ENCODE measurements at regions not wholly inside any gene's neighbourhood (a gene's known extent, or its start where the extent isn't known, plus 50 kb on each side); places are given as distances from the start of the nearest gene placed in this dataset.

DNA sequence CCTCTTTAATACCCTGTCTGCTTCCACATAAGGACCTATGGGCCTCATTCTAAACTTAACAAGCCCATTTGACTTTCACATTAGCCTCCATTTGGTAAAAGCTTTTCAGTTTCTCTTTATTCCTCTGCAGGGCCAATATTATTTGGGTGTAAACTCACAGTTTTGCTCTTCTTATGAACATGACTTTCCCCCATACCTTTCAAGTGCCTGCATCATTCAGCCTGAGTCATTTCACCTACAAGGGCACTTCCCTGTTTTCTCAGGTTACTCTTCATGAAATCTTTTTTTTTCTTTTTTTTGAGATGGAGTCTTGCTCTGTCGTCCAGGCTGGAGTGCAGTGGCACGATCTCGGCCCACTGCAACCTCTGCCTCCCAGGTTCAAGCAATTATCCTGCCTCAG, 1258.1 kb upstream of the CELF2 start:
- no peaks in the 10 kb centered on the region for H3K9me3 ChIP-seq (ENCODE audit: control insufficient read depth, insufficient read depth, low read length)
- H3K36me3 ChIP-seq (ENCODE audit: control insufficient read depth, insufficient read depth, low read length) = no peaks in the 10 kb centered on the region
- intact Hi-C loops (cut with micrococcal nuclease) = no loop called here
- WGBS (ENCODE audit: insufficient coverage) = 53% methylated on average over 3 of the region's 3 CpGs
- Mint-ChIP-seq H3K27ac (no peak overlapping the region), H3K4me3 (no peak overlapping the region), H3K27me3 (ENCODE audit: low read depth in 2 of 2) (no peaks in the 10 kb centered on the region), H3K4me1 (no peaks in the 10 kb centered on the region), H3K36me3 (no peaks in the 10 kb centered on the region), H3K9me3 (peaks cover 0 to 2% of the 10 kb centered on the region in 2 donors)
- ATAC-seq (no peak), DNase-seq (no peak)
- no peaks in the 10 kb centered on the region for H3K27me3 ChIP-seq (ENCODE audit: control insufficient read depth, insufficient read depth, low read length)
- H3K4me1 ChIP-seq (ENCODE audit: control insufficient read depth, insufficient read depth, low read length) = no peaks in the 10 kb centered on the region
- no peak overlapping the region for H3K27ac ChIP-seq (ENCODE audit: low read length)
- TF ChIP-seq, protein P1, sequence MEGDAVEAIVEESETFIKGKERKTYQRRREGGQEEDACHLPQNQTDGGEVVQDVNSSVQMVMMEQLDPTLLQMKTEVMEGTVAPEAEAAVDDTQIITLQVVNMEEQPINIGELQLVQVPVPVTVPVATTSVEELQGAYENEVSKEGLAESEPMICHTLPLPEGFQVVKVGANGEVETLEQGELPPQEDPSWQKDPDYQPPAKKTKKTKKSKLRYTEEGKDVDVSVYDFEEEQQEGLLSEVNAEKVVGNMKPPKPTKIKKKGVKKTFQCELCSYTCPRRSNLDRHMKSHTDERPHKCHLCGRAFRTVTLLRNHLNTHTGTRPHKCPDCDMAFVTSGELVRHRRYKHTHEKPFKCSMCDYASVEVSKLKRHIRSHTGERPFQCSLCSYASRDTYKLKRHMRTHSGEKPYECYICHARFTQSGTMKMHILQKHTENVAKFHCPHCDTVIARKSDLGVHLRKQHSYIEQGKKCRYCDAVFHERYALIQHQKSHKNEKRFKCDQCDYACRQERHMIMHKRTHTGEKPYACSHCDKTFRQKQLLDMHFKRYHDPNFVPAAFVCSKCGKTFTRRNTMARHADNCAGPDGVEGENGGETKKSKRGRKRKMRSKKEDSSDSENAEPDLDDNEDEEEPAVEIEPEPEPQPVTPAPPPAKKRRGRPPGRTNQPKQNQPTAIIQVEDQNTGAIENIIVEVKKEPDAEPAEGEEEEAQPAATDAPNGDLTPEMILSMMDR (IDR thresholded peaks at IDR 0.05) = no peak
- no peak overlapping the region for H3K4me3 ChIP-seq (ENCODE audit: low read length)

- Histone ChIP-seq H3K9me3 (ENCODE audit: control insufficient read depth, insufficient read depth, low read length) (no peaks in the 10 kb centered on the region), H3K4me1 (ENCODE audit: control insufficient read depth, insufficient read depth, low read length) (no peaks in the 10 kb centered on the region), H3K36me3 (ENCODE audit: control insufficient read depth, insufficient read depth, low read length) (no peaks in the 10 kb centered on the region), H3K27me3 (ENCODE audit: control insufficient read depth, insufficient read depth, low read length) (no peaks in the 10 kb centered on the region), H3K27ac (ENCODE audit: low read length) (no peak overlapping the region), H3K4me3 (ENCODE audit: low read length) (no peak overlapping the region)
- H3K4me3 Mint-ChIP-seq = no peak overlapping the region
- TF ChIP-seq, protein P1 (IDR thresholded peaks at IDR 0.05) = no peak
- WGBS (ENCODE audit: insufficient coverage) = 91% methylated on average over 6 of the region's 7 CpGs
- H3K27ac Mint-ChIP-seq = no peak overlapping the region
- H3K27me3 Mint-ChIP-seq (ENCODE audit: low read depth in 2 of 2) = no peaks in the 10 kb centered on the region
- no peaks in the 10 kb centered on the region for H3K36me3 Mint-ChIP-seq
- intact Hi-C loops (cut with micrococcal nuclease) = no loop called here
- peaks cover 0 to 2% of the 10 kb centered on the region in 2 donors for H3K9me3 Mint-ChIP-seq
- DNase-seq = no peak
- no peaks in the 10 kb centered on the region for H3K4me1 Mint-ChIP-seq
- ATAC-seq = no peak
Measured at GRCh38 chr10:9762966-9763656, 1254.6 kb upstream of the CELF2 start.

DNA sequence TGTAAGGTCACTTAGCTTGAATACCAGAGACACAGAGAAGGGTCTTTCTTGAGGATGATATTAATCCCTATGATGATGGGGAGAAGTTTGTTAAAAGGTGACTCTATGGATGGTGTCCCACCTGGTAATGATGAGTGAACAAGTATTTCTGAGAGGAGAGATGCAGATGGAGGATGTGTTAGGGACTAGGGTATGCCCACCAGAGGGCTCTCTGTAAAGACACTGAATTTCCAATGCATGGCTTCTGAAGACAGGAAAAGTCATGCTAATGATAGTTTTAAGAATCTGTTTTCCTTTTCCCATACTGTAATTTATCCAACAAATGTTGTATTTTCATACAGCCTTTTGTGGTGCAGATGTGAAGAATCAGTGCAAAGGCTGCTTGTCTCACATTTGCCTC, 1250.9 kb upstream of the CELF2 start:
- H3K9me3 Mint-ChIP-seq = peaks cover 0 to 6% of the 10 kb centered on the region in 2 donors
- H3K4me3 ChIP-seq (ENCODE audit: low read length) = no peak overlapping the region
- H3K4me3 Mint-ChIP-seq = no peak overlapping the region
- no peaks in the 10 kb centered on the region for H3K27me3 Mint-ChIP-seq (ENCODE audit: low read depth in 2 of 2)
- H3K36me3 Mint-ChIP-seq = peaks cover 9% of the 10 kb centered on the region
- H3K27ac ChIP-seq (ENCODE audit: low read length) = no peak overlapping the region
- ATAC-seq (no peak), DNase-seq (no peak)
- no peaks in the 10 kb centered on the region for H3K9me3 ChIP-seq (ENCODE audit: control insufficient read depth, insufficient read depth, low read length)
- H3K27me3 ChIP-seq (ENCODE audit: control insufficient read depth, insufficient read depth, low read length) = no peaks in the 10 kb centered on the region
- H3K27ac Mint-ChIP-seq = no peak overlapping the region
- intact Hi-C loops (cut with micrococcal nuclease) = no loop called here
- H3K36me3 ChIP-seq (ENCODE audit: control insufficient read depth, insufficient read depth, low read length) = no peaks in the 10 kb centered on the region
- TF ChIP-seq, protein P1 (IDR thresholded peaks at IDR 0.05) = no peak
- H3K4me1 ChIP-seq (ENCODE audit: control insufficient read depth, insufficient read depth, low read length) = no peaks in the 10 kb centered on the region
- H3K4me1 Mint-ChIP-seq = no peaks in the 10 kb centered on the region

DNA sequence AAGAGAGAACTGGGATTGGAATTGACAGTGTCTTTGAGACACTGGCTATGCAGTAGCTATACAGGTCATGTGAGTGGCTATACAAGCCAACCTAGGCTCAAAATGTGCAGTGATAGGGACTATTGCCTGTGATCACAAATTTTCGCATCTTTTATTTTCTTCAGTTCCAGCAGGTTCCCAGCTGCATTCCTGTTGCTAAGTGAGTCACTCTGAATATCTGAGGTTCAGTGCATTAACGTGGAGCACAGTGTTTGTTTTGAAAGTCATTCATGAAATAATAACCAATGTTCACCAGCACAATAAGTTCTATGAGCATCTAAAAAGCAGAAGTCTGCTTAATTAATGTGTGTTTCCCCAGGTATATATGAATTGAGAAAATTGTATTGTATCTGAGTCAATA, 1236.0 kb upstream of the CELF2 start:
- Histone ChIP-seq H3K27me3 (ENCODE audit: control insufficient read depth, insufficient read depth, low read length) (no peaks in the 10 kb centered on the region), H3K4me3 (ENCODE audit: low read length) (no peak overlapping the region), H3K9me3 (ENCODE audit: control insufficient read depth, insufficient read depth, low read length) (peaks cover 4% of the 10 kb centered on the region), H3K4me1 (ENCODE audit: control insufficient read depth, insufficient read depth, low read length) (no peaks in the 10 kb centered on the region), H3K36me3 (ENCODE audit: control insufficient read depth, insufficient read depth, low read length) (no peaks in the 10 kb centered on the region), H3K27ac (ENCODE audit: low read length) (no peak overlapping the region)
- intact Hi-C loops (cut with micrococcal nuclease) = no loop called here
- Mint-ChIP-seq H3K36me3 (no peaks in the 10 kb centered on the region), H3K27me3 (ENCODE audit: low read depth in 2 of 2) (no peaks in the 10 kb centered on the region), H3K4me3 (no peak overlapping the region), H3K4me1 (no peaks in the 10 kb centered on the region), H3K9me3 (peaks cover 2 to 10% of the 10 kb centered on the region in 2 donors), H3K27ac (no peak overlapping the region)
- 65% methylated on average over 2 of the region's 2 CpGs for WGBS (ENCODE audit: insufficient coverage)
- ATAC-seq = no peak
- TF ChIP-seq, protein P1 (IDR thresholded peaks at IDR 0.05) = no peak
- no peak for DNase-seq
